ENCODE measurements at regions not wholly inside any gene's neighbourhood (a gene's known extent, or its start where the extent isn't known, plus 50 kb on each side); places are given as distances from the start of the nearest gene placed in this dataset.
A peak's percentile ranks its signal among the peaks of the same experiment; 100 is the strongest.

DNA sequence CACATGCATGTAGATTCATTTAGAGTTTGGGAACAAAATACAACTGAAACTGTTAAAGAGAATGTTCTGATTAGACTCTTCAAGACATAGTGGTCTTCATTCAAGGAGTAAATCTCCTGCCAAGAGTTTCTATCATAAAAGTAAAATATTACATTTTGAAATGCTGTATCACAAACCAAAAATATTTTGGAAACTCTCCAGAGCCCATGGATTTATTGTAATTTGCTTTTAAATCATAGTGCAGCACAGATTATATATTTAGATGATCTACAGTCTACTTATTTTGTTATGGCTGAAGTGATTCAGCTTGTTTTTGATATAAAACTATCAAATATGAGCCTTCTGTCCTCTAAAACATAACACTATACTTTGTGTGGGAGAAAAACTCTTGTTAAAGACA lies 105.3 kb downstream of the DISP1 start (continued):
- TF ChIP-seq POLR2AphosphoS5 (IDR thresholded peaks at IDR 0.05; ENCODE audit: low read depth, low read length) (no peak), NFIC (IDR thresholded peaks at IDR 0.05; ENCODE audit: borderline replicate concordance) (peak; percentile 70; the same call in 1 of the 2 replicates), MEF2A (IDR thresholded peaks at IDR 0.05; ENCODE audit: borderline replicate concordance, low read depth) (no peak)
- TF ChIP-seq, protein P1, sequence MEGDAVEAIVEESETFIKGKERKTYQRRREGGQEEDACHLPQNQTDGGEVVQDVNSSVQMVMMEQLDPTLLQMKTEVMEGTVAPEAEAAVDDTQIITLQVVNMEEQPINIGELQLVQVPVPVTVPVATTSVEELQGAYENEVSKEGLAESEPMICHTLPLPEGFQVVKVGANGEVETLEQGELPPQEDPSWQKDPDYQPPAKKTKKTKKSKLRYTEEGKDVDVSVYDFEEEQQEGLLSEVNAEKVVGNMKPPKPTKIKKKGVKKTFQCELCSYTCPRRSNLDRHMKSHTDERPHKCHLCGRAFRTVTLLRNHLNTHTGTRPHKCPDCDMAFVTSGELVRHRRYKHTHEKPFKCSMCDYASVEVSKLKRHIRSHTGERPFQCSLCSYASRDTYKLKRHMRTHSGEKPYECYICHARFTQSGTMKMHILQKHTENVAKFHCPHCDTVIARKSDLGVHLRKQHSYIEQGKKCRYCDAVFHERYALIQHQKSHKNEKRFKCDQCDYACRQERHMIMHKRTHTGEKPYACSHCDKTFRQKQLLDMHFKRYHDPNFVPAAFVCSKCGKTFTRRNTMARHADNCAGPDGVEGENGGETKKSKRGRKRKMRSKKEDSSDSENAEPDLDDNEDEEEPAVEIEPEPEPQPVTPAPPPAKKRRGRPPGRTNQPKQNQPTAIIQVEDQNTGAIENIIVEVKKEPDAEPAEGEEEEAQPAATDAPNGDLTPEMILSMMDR (IDR thresholded peaks at IDR 0.05) = no peak
- TF ChIP-seq, protein P2, sequence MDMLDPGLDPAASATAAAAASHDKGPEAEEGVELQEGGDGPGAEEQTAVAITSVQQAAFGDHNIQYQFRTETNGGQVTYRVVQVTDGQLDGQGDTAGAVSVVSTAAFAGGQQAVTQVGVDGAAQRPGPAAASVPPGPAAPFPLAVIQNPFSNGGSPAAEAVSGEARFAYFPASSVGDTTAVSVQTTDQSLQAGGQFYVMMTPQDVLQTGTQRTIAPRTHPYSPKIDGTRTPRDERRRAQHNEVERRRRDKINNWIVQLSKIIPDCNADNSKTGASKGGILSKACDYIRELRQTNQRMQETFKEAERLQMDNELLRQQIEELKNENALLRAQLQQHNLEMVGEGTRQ (IDR thresholded peaks at IDR 0.05; ENCODE audit: borderline replicate concordance, low read depth, low read length) = no peak

DNA sequence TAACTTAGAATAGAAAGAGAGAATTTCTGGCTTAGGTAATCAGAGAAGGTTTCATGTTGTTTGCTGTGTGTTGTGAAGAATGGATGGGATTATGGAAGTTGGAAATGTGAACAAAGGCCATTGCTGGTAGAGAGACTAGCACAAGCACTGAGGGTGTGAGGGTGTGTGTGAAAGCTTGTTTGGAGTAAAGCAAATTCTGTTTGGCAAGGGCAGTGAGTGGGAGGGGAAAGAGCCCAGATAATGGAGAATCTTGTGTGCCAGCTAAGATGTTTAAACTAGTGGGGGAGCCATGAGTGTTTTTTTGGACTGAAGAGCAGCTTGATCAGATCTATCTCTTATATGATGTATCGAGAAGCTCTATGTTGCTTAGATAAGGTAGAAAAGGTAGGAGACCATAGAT lies 107.1 kb downstream of the DISP1 start:
- no peaks in the 10 kb centered on the region for H3K27me3 ChIP-seq (ENCODE audit: insufficient read depth)
- no peak for DNase-seq
- no peak overlapping the region for H3K27ac ChIP-seq (ENCODE audit: low read depth in 2 of 2, low read length in 1 of 2)
- H3K9me2 ChIP-seq = no peaks in the 10 kb centered on the region
- no peaks in the 10 kb centered on the region for H3K36me3 ChIP-seq (replicated peaks in 1 of 2; ENCODE audit: control insufficient read depth in 1 of 2, insufficient read depth in 2 of 2, low read length in 1 of 2)
- CTCF ChIA-PET = interaction anchor here (1.4 kb wide), 1 partner anchor 168 kb away, joined by 3 read pairs; no protein-coding TSS in a partner anchor
- no peak for TF ChIP-seq JUND (IDR thresholded peaks at IDR 0.05)
- no peak for TF ChIP-seq FOXJ3 (CRISPR knock-in tag; IDR thresholded peaks at IDR 0.05)
- TF ChIP-seq MXI1 (IDR thresholded peaks at IDR 0.05; ENCODE audit: low read depth, low read length) = no peak
- TF ChIP-seq RAD21 (IDR thresholded peaks at IDR 0.05; ENCODE audit: low read length) = no peak
- TF ChIP-seq FOSL2 (IDR thresholded peaks at IDR 0.05; ENCODE audit: borderline replicate concordance, low read depth) = no peak
- no peak for TF ChIP-seq EP300 (IDR thresholded peaks at IDR 0.05; ENCODE audit: borderline replicate concordance in 1 of 2, low read depth in 1 of 2, low read length in 1 of 2)
- TF ChIP-seq ELF1 (IDR thresholded peaks at IDR 0.05) = no peak
- no peak for TF ChIP-seq GABPA (IDR thresholded peaks at IDR 0.05; ENCODE audit: low read depth)
- TF ChIP-seq CHD2 (IDR thresholded peaks at IDR 0.05; ENCODE audit: low read length, partially characterized antibody) = no peak
- no peak for TF ChIP-seq RXRA (IDR thresholded peaks at IDR 0.05; ENCODE audit: borderline replicate concordance, low read depth)
- TF ChIP-seq, protein P3, sequence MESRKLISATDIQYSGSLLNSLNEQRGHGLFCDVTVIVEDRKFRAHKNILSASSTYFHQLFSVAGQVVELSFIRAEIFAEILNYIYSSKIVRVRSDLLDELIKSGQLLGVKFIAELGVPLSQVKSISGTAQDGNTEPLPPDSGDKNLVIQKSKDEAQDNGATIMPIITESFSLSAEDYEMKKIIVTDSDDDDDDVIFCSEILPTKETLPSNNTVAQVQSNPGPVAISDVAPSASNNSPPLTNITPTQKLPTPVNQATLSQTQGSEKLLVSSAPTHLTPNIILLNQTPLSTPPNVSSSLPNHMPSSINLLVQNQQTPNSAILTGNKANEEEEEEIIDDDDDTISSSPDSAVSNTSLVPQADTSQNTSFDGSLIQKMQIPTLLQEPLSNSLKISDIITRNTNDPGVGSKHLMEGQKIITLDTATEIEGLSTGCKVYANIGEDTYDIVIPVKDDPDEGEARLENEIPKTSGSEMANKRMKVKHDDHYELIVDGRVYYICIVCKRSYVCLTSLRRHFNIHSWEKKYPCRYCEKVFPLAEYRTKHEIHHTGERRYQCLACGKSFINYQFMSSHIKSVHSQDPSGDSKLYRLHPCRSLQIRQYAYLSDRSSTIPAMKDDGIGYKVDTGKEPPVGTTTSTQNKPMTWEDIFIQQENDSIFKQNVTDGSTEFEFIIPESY (IDR thresholded peaks at IDR 0.05; ENCODE audit: borderline replicate concordance, low read depth) = no peak
- TF ChIP-seq, protein P4, sequence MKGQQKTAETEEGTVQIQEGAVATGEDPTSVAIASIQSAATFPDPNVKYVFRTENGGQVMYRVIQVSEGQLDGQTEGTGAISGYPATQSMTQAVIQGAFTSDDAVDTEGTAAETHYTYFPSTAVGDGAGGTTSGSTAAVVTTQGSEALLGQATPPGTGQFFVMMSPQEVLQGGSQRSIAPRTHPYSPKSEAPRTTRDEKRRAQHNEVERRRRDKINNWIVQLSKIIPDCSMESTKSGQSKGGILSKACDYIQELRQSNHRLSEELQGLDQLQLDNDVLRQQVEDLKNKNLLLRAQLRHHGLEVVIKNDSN (IDR thresholded peaks at IDR 0.05; ENCODE audit: borderline replicate concordance, low read depth) = no peak
- TF ChIP-seq TCF12 (IDR thresholded peaks at IDR 0.05) = no peak
- no peak for TF ChIP-seq FOXM1 (IDR thresholded peaks at IDR 0.05; ENCODE audit: low read depth)
- TF ChIP-seq YY1 (IDR thresholded peaks at IDR 0.05; ENCODE audit: low read depth) = no peak
- TF ChIP-seq, protein P5, sequence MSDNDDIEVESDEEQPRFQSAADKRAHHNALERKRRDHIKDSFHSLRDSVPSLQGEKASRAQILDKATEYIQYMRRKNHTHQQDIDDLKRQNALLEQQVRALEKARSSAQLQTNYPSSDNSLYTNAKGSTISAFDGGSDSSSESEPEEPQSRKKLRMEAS (IDR thresholded peaks at IDR 0.05; ENCODE audit: low read depth) = no peak
- no peak for TF ChIP-seq NFIC (IDR thresholded peaks at IDR 0.05; ENCODE audit: borderline replicate concordance)
- H3K4me2 ChIP-seq = no peak overlapping the region
- no peak overlapping the region for H3K9ac ChIP-seq
- H3K4me1 ChIP-seq (ENCODE audit: control insufficient read depth in 1 of 2, insufficient read depth in 2 of 2, low read depth in 1 of 2, low read length in 1 of 2) = peaks cover 5 to 6% of the 10 kb centered on the region in 2 experiments; a peak in 2 of 4 replicates
- POLR2A ChIA-PET = no interaction called here
- H3K4me3 ChIP-seq (ENCODE audit: low read depth in 2 of 2, low read length in 1 of 2) = no peak overlapping the region
- 96% methylated on average over 1 of the region's 1 CpG for WGBS (ENCODE audit: low lambda C conversion rate)
- no peaks in the 10 kb centered on the region for H4K20me1 ChIP-seq (ENCODE audit: insufficient read depth)
- H3F3A ChIP-seq (replicated peaks; ENCODE audit: insufficient read depth) = peaks cover 8% of the 10 kb centered on the region
- no peaks in the 10 kb centered on the region for H3K79me2 ChIP-seq (ENCODE audit: insufficient read depth)
- H3K9me3 ChIP-seq = no peaks in the 10 kb centered on the region
- no peak overlapping the region for H2AFZ ChIP-seq (ENCODE audit: low read depth)
